HG03108 (cell line): ENCODE measurements at regions not wholly inside any gene's neighbourhood (a gene's known extent, or its start where the extent isn't known, plus 50 kb on each side); places are given as distances from the start of the nearest gene placed in this dataset.
A peak's percentile ranks its signal among the peaks of the same experiment; 100 is the strongest.

Experiments used
- ATAC-seq: cut with Tn5 transposase; IDR thresholded peaks from one replicate; pipeline ENCODE4 v1.9.1; 2021; ENCODE audit warnings: moderate library complexity; ENCODE audit not compliant: unreplicated experiment

DNA sequence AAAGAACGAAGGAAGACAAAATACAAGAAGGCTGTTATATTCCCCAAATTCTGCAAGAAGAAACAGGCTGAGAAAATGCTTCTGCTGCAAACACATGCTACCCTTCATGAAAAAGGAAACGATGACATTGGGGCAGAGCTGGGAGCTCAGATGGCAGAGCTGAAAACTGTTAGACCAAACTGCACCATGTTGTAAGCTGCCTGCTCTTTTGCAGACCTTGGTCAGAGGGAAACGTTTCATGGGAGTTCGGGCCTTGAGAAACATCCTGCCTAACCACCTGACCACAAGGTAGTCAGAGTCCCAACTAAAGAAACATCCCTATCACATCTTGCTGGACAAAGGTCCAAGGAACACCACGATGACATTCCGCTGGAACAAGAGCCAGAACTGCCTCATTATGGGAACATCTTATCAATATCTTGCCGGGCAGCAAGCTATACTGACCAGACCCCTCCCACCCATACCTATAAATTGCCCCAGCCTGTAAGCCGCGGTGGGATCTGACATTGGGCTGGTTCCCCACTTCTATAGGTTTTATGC is 110.7 kb upstream of the CTSC start:
- ATAC-seq = no peak

DNA sequence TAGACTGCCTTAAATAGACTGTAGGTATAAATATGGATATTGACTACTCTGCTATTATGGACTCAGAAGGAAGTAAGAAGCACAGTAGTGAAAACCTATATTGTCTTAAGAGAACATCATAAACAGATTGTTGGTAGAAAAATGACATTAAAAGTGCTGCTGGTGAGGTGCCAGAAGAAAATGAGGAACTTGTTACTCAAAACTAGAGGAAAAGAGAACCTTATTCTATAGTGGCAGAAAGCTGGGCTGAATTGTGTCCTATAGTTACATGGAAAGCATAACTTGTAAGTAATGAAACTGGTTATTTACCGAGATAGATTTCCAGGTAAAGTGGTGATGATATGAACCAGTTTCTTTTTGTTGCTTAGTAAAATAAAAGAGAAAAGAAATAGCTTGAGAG is 109.7 kb upstream of the CTSC start:
- ATAC-seq = no peak

DNA sequence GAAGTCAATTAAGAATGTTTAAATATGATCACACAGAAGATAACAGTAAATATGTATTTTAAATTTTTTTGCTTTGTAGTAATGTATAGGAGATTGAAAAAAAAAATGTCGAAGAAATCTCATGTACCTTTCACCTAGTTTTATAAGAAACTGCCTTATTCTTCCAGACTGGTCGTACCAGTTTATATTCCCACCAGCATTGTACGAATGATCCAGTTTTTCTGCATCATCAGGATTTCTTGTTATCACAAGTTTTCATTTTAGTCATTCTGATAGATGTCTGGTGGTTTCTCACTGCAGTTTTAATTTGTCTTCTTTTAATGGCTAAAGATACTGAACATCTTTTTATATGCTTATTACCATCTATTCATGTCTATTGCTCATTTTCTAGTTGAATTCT is 101.8 kb upstream of the CTSC start:
- ATAC-seq = no peak

DNA sequence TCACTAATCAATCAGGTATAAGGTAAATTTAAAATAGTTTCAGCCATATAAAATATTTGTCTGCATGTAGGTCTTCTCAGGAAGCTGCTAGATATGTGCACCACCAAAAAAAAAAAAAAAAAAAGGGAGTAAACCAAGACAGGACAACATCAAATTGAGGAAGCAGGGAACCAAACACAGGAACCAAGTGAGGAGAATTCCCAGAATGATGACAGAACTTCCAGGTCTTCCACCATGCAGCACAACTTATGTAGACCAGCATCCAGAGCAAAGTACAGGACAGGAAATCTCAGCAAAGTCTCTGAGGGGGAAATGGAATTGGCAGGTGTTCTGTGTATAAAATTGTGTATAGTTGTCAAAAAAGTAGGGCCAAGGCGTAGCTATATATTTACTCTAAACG is 101.2 kb upstream of the CTSC start:
- ATAC-seq = no peak

DNA sequence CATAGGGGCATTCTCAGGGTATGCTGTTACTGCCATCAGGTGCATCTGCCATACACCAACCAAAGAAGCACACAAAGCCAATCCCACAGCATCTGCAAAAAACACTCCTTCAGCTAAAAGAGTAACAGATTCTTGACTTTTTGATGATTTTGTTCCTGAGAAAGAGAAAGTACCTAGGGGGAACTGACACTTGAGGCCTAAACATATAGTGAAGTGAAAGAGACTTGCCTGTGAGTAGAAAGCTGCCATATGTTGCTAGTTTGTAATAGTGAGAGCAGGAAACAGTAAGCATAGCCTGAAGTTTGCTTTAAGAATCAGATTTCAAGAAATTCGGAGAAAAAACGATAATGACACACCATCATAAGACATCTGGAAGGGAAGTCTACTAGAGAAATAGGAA is 97.9 kb upstream of the CTSC start:
- ATAC-seq = peak; percentile 98

DNA sequence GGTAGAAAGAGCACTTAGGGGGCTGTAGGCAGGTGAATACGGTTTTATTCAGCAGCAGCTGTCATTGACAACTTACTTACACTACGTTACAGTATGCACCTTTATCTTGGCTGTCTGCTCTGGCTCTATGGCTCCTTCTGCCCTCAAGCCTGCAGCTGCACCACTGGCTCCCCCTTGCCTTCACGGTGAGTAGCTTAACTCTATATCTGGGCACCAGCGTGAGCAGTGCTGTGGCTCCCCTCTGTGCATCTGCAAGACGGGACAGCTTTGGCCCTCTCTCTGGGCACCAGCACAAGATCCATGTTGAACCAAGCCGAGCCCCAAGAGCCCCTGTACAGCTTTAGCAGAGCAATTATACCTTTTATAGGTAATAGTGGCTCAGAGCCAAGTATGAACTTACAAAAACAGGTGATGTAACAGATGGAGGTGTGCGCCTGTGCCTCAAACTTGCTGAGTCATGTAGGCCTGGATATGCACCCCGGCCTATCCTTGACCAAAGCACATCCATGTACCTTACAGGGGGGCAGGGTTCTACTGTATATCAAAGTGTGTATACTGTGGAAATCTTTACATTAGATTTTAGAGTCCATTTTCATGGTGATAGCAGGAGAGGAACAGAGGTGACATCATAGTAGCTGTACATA is 96.9 kb upstream of the CTSC start:
- ATAC-seq = no peak

DNA sequence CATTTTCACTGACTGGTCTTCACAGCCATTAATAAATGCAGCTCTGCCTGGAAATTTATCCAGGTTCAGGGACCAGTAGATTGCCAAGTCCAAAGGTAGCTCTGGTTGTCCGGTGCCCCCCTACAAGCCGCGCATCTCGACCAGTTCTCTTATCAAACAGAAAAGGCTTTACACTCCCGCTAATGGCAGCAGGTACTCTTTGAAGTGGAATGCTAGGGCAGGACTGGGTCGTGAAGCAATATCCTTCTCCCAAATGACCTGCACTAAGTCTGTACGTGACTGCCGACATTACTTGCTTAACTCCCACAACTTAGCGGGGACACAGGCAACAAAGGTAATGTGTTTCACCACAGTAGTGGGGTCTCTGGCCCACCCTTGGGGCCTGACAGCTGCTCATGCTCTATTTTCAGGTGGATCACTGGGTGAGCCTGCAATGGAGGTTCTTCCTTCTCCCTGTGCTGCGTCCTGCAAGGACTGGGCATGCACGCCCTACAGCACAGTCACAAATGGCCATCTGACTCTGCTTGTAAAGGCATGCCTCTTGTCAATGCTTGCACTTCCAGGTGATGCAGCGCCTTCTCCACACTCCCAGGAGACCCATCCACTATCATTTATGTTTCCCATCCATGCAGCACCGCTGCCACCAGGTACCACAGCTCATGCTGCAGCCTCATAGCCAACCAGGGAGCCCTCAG is 96.1 kb upstream of the CTSC start:
- ATAC-seq = no peak

DNA sequence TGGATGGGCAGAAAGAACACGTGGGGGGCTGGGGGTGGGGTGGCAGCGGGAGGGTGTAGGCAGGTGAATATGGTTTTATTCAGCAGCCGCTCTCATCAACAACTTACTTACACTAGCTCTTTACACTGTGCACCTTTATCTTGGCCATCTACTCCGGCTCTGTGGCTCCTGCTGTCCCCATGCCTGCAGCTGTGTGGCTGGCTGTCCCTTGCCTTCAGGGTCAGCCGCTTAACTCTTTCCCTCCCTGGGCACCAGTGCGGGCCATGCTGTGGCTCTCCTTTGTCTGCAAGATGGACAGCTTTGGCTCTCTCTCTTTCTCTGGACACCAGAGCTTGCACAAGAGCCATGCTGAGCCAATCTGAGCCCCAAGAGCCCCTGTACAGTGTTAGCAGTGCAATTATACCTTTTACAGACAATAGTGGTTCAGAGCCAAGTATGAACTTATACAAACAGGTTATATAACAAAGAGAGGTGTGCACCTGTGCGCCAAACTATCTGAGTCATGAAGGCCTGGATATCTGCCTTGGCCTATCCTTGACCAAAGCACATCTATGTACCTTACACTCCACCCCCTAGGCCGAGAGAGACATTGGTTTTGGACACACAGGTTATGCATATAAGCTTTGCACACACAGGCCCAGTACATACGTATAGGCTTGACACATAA is 94.3 kb upstream of the CTSC start:
- ATAC-seq = no peak

DNA sequence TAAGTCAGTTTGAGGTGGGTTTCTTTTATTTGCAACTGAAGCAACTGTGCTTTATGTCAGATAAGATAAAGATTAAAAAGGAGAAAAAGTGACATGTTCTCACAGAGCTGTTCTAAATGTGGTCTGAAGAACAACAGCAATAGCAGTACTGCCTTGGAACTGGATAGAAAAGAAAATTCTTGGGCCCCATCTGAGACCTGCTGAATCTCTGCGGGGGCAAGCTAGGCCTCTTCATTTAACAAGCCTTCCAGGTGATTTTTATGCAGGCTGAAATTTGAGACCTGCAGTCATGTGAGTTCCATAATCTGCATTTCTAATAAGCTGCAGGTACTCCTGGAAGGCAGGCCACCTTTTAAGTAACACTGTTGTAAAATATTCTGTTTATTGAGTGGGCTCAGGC is 91.4 kb upstream of the CTSC start:
- ATAC-seq = no peak

DNA sequence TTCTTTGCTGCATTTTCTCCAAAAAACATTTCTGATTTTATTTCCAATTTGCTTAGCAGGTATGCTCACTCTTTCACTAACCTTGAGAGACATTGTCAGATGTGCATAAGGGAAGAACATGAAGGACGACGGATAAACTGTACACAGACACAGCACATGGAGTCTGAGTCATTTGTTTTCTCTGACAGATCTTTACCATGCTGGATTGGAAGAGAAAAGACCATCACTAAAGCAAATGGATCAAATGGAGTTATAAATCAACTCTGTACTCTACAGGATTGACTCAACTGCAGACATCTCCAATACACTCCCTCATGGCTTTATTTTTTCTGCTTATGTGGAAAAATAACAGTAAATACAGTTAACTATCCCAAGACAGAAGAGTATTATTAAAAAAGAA is 90.2 kb upstream of the CTSC start:
- ATAC-seq = no peak

DNA sequence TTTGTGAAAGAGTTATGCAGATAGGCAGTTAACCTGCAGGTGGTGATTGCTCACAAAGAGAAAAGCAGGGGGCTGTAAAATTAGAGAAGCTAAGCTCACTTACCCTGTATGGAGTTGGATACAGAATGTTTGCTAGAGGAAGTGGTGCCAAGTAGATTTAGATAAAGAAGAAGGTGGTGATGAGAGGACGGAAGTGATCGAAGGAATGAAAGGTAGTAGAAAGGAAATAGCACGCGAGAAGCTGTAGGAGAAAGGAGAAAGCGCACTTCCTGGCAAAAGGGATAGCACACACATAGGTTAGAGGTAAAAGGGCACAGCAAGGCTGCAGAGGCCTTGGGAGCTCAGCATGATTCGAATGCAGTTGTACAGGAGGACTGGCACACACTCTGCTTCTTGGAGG is 87.3 kb upstream of the CTSC start:
- ATAC-seq = no peak

DNA sequence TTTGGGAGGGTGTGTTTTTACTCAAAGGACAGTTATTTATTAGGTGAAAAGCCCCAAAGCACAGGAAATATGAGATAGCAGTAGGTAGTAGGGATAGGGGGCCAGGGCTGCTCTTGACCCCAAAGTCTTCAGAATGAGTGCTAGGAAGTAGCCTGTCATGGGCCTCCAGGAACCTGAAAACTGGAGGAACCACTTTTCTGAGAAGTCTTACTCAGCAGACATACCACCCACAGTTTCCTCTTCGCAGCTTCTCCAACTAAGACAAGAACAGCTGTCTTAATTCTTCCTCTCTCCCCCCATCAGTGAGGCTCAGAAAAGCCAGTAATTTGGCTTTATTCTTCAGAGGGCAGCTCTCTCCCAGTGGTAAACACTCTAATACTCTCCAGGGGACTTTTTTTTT is 84.0 kb upstream of the CTSC start:
- peak; percentile 66 for ATAC-seq

DNA sequence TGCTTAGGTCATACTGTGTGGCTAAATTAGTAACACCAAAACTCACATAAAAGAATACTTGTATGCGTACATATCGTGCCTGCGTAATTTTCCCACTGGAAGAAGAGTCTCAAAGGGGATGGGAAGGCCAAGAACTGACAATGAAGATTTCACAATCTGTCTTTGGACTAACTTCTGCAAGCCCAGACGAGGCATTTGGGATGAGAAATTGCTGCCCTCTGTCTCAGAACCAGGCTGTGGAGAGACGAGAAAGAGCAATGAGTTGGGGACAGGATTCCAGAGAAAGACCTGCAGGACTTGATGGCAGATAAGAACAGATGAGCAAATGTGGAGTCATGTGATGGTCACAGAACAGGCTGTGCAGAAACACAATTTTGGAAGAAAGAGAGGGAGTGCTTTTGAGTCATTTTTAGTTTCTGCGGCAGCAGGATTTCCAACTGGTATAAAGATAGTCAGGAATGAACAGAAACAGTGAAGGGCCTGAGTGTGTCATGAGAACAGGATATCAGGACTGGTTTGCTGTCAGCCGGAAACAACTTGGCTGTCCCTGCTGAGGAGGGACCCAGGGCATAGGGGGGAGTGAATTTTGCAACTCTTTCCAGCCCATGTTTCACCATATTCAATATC is 82.7 kb upstream of the CTSC start:
- no peak for ATAC-seq

DNA sequence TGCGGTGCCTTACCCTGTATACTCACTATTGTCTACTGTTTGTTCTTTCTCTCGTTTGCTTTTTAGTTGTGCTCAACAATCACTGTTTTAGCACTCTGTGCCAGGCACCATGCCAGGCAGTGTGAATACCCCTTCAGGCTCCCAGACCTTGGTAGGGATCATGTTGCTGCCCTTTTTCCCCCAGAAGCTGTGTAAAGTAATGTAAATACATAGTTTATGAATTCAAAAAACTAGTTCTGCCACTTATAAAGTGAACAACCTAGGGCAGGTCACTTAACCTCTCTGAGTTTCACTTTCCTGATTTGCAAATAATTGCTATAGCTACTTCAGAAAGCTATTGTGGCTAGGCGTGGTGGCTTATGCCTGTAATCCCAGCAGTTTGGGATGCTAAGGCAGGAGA is 81.0 kb upstream of the CTSC start:
- ATAC-seq = no peak

DNA sequence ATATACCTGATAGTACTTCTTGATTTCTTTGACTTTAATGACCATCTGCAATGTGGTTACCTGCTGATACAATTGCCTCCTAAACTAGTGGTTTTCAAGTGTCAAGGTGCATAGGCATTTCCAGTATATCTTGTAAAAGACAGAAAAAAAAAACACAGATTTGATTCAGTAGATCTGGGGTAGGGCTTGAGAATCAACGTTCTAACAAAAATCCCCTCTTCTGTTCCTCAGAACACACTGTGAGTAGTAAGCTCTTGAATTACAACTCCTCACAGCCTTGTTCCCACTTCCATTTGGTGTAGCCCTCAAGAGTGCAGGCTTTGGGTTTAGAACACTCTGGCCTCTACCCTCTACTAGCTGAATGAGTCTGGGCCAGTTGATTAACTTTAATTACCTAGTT is 78.0 kb upstream of the CTSC start:
- ATAC-seq = no peak

DNA sequence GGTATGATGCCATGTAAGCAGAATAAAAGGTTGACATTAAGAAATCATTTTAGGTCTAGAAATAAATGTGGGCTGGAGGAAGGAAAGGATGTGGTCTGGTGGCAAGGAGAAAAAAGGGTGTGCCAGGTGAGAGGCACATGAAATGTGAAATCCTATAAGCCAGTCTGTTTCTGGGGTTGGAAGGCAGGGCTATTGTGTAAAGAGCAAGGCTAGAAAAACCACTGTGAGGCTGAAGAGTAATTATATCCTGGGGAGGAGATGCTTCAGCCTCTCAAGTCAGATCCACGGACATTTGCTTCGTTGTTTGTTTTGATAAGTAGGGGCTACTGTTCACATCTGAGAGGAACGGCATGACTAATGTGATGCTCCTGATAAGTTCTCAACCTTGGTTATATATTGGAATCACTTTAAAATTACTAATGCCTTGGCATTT is 77.5 kb upstream of the CTSC start:
- no peak for ATAC-seq

DNA sequence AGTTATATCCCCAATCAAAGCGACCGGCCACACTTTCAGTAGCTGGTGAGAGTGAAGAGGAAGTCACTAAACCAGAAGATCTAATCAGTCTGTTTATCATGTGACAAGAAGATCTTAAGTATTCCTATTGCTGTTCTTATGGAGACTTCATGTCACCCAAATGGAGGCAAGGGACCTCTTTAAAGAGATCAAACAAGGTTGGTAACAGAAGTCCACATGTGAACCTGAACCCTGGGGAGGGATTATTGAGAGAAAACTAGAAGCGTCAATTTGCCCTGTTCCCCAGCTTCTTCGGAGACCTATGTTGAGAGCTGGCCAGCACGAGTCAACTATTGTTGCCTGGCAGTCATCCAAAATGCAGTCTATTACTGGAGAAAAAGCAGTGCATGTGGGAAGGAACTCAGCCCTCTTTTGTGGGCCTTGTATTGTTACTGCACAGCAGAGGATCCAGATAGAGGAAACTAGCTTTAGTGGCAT is 76.9 kb upstream of the CTSC start:
- peak; percentile 42 for ATAC-seq

DNA sequence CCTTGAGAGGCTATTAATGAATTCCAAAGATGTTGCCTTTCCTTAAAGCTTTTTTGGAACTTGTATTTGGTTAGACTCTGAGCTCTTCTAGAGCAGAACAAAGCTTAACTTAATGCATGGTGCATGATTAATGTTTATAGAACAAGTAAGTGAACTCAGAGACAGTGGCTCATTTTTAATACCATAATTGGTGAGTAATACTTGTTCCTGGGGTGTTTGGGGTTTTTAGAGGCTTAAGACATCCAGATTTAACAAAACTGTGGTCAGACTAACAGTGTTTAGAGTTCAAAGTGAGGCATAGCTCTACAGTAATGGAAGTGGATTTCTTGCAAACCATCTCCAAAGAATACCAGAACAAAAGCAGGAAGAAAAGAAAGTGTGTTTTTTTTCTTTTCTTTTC is 73.7 kb upstream of the CTSC start:
- ATAC-seq = no peak

DNA sequence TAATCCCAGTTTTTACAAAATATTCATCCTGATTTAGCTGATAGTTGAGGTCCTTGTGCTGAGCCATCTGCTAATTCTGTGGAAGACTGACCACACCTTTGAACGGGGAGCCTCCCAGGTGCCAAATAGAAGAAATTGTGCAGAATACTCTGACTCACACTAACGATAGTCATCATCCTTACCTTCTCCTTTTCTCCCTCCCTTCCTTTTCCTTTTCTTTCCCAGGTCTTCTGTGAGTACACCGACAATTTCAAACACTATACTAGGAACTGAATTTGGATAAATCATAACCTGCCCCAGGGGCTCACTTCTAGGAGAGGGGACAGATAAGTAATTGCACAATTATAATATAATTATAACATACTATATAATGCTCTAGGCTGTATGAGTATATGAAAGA is 73.1 kb upstream of the CTSC start:
- no peak for ATAC-seq

DNA sequence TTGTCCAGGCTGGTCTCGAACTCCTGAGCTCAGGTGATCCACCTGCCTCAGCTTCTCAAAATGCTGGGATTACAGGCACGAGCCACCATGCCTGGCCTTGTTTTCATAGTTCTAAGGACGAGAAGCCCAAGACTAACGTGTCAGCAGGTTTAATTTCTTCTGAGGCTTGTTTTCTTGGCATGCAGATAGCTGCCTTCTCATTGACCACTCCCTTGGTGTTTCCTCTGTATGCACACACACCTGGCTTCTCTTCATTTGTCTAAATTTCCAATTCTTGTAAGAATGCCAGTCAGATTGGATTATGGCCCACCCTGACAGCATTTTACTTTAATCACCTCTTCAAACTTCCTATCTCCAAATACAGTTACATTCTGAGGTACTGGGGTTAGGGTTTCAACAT is 72.5 kb upstream of the CTSC start:
- no peak for ATAC-seq

DNA sequence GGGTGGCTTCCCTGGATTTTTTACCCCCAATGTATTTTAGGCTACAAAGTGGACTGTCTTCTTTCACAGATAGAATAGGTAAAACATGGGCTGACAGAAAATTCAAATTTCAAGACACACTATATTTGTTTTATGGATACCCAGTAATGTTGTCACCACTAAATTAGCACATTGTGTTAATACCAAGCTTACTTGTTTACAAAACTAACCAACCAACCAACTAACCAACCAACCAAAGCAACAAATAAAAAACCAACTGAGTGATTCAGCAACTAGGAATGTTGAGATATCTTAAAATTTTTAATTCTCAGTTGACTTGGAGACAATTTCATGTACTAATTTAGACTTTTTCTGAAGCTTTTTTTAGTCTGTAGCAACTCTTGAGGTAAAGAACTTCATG is 69.3 kb upstream of the CTSC start:
- ATAC-seq = no peak

DNA sequence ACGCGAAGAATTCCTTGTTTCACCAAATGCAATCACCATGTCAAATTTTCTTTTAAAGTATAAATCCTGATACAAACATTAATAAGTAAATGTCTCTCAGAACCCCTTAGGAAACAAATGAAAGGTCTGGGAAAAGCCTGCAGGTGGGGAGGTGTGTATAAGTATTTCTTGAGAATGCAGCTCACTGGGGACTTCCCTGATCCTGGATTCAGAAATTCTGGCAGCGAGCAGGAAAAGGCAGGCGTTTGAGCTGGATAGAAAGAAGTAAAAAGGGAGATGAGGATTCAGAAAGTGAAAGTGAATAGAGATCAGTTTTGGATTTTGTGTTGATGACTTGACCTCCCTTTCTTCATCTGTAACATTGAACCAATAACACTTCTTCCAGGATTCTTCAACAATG is 68.3 kb upstream of the CTSC start:
- ATAC-seq = no peak
